GM12878 (cell line): ENCODE measurements at regions not wholly inside any gene's neighbourhood (a gene's known extent, or its start where the extent isn't known, plus 50 kb on each side); places are given as distances from the start of the nearest gene placed in this dataset.

Source experiments
- ATAC-seq: fragments of 200-7000 bp; cut with Tn5 transposase; 3 replicates; pipeline ENCODE4 v1.9.1; 2020; ENCODE audit warnings: mild to moderate bottlenecking, moderate library complexity
- BruUV-seq: library from RNA; stranded (reverse); fragments of 400-500 nt; replicated peaks from 2 replicates; lab custom pipeline; 2021; lab: Mats Ljungman, UMichigan
- CTCF ChIA-PET: fragments of 300-600 bp; sonication (Branson Sonifier 250); formaldehyde crosslinking; extraction: SDS; loops from one replicate; lab custom pipeline; 2021; ENCODE audit warnings: inconsistent platforms; lab: Yijun Ruan, JAX
- POLR2A ChIA-PET: fragments of 350-600 bp; formaldehyde crosslinking; extraction: SDS; loops from one replicate; lab custom pipeline; 2021; ENCODE audit warnings: inconsistent platforms; lab: Charles Lee
- RAD21 ChIA-PET: fragments of 300-600 bp; sonication (Branson Sonifier 250); formaldehyde crosslinking; loops from one replicate; lab custom pipeline; 2023; ENCODE audit warnings: antibody characterized with exemption; ENCODE audit not compliant: unreplicated experiment; lab: Charles Lee
- SMC1A ChIA-PET: fragments of 300-600 bp; sonication (Branson Sonifier 250); formaldehyde crosslinking; loops from one replicate; lab custom pipeline; 2023; ENCODE audit not compliant: unreplicated experiment, uncharacterized antibody; lab: Charles Lee
- DNase-seq: peaks from one replicate; pipeline ENCODE4 v3.0.0-alpha.2; 2011; ENCODE audit warnings: low read depth, low spot score
- FAIRE-seq: peaks from 3 replicates; lab custom pipeline; 2011; peaks lifted over from hg19 to GRCh38; lab: Jason Lieb, UNC
- H2AFZ ChIP-seq: 2 replicates; pipeline ENCODE4 v1.6.0; 2011; ENCODE audit warnings: low read depth, low read length, control low read depth; ENCODE audit not compliant: control insufficient read depth
- H3K27ac ChIP-seq: 2 replicates; pipeline ENCODE4 v1.5.1; 2011; ENCODE audit warnings: control low read depth; ENCODE audit not compliant: control insufficient read depth, insufficient read depth
- H3K27me3 ChIP-seq, 2 experiments: replicated peaks in 1 of 2; 2 replicates each; pipeline versions ENCODE4 v1.6.0 to v1.6.1; 2011; ENCODE audit warnings: low read length in 1 of 2; ENCODE audit not compliant: control insufficient read depth in 2 of 2, insufficient read depth in 2 of 2
- H3K36me3 ChIP-seq, 2 experiments: 2 replicates each; pipeline ENCODE4 v1.5.1; 2011; ENCODE audit warnings: low read length in 1 of 2; ENCODE audit not compliant: control insufficient read depth in 2 of 2, insufficient read depth in 2 of 2
- H3K4me1 ChIP-seq: 2 replicates; pipeline ENCODE4 v1.6.1; 2011; ENCODE audit warnings: mild to moderate bottlenecking, low read length, moderate library complexity, mixed read lengths; ENCODE audit not compliant: control insufficient read depth, insufficient read depth
- H3K4me2 ChIP-seq: 2 replicates; pipeline ENCODE4 v1.6.0; 2011; ENCODE audit warnings: control low read depth; ENCODE audit not compliant: control insufficient read depth, insufficient read depth
- H3K4me3 ChIP-seq: fragments of 200-600 bp; sonication (generic); 2 replicates; pipeline ENCODE4 v1.5.1; 2016
- H3K79me2 ChIP-seq: 2 replicates; pipeline ENCODE4 v1.6.0; 2011; ENCODE audit warnings: low read length; ENCODE audit not compliant: control insufficient read depth, insufficient read depth
- H3K9ac ChIP-seq: 2 replicates; pipeline ENCODE4 v1.8.0; 2011; ENCODE audit warnings: low read length, control low read depth, mixed read lengths; ENCODE audit not compliant: control insufficient read depth, insufficient read depth
- H3K9me3 ChIP-seq: replicated peaks from 3 replicates; pipeline ENCODE4 v1.5.1; 2011; ENCODE audit warnings: mild to moderate bottlenecking, low read length; ENCODE audit not compliant: control insufficient read depth, insufficient read depth
- H4K20me1 ChIP-seq: 2 replicates; pipeline ENCODE4 v1.6.0; 2011; ENCODE audit not compliant: control insufficient read depth, insufficient read depth
- ASH2L ChIP-seq: fragments of 300-600, 200-600 bp; sonication (generic); IDR thresholded peaks from 2 replicates; pipeline ENCODE4 v1.6.1; 2017; ENCODE audit warnings: low read depth, mild to moderate bottlenecking, borderline replicate concordance
- CHD1 ChIP-seq: IDR thresholded peaks from 2 replicates; pipeline ENCODE4 v1.6.1; 2012; ENCODE audit warnings: low read depth, low read length, improper control_type of control experiment
- MLLT1 ChIP-seq: fragments of 450-650 bp; IDR thresholded peaks from 2 replicates; pipeline ENCODE4 v1.6.1; 2016; ENCODE audit warnings: mild to moderate bottlenecking
- NFYA ChIP-seq: IDR thresholded peaks from 2 replicates; pipeline ENCODE4 v1.6.1; 2011; ENCODE audit warnings: low read depth, mild to moderate bottlenecking, low read length, improper control_type of control experiment, borderline replicate concordance
- SP1 ChIP-seq: IDR thresholded peaks from one replicate; pipeline ENCODE4 v1.6.1; 2011; ENCODE audit warnings: low read depth, low read length
- TCF7 ChIP-seq: IDR thresholded peaks from 2 replicates; pipeline ENCODE4 v1.6.1; 2014; ENCODE audit warnings: antibody characterized with exemption, borderline replicate concordance
- ZNF274 ChIP-seq: IDR thresholded peaks from one replicate; pipeline ENCODE4 v1.8.0; 2011; ENCODE audit not compliant: insufficient read length, insufficient read depth
- WGBS: methylation state at CpG from one replicate; pipeline ENCODE4 v1.1.6; 2016; ENCODE audit warnings: low lambda C conversion rate; ENCODE audit not compliant: insufficient replicate concordance, insufficient coverage; ENCODE audit errors: missing lambda C conversion rate; 5-methylcytosine and 5-hydroxymethylcytosine counted together
- in situ Hi-C: fragments of 300-500 bp; cut with MboI; formaldehyde crosslinking; loops from 9 replicates; pipeline ENCODE4 v1.14.3; 2018; ENCODE audit warnings: mixed read lengths
- intact Hi-C: fragments of 100-400 bp; cut with micrococcal nuclease; formaldehyde crosslinking; loops from one replicate; pipeline ENCODE4 v1.14.2; 2022; ENCODE audit not compliant: unreplicated experiment

- WGBS, result 48% methylated on average over 2 of the region's 2 CpGs
- BruUV-seq, result no TSS peak
- Histone ChIP-seq H3K36me3 (no peaks in the 10 kb centered on the region), H3K4me2 (no peak overlapping the region), H3K27me3 (no peaks in the 10 kb centered on the region), H2AFZ (no peak overlapping the region), H3K79me2 (no peaks in the 10 kb centered on the region), H3K9ac (no peak overlapping the region), H3K4me3 (no peak overlapping the region), H4K20me1 (no peaks in the 10 kb centered on the region)
- ChIA-PET RAD21 (no interaction called here), POLR2A (no interaction called here), CTCF (no interaction called here), SMC1A (interaction anchor here (1.1 to 2.3 kb wide), 4 partner anchors 18 to 69 kb away, joined by 3 to 6 read pairs (median 4); no protein-coding TSS in a partner anchor)
- in situ Hi-C loops (no loop called here), intact Hi-C loops (no loop called here)
- FAIRE-seq (no peak), DNase-seq (no peak)
- TF ChIP-seq NFYA (no peak), TCF7 (no peak), MLLT1 (no peak), ZNF274 (no peak), SP1 (no peak), ASH2L (no peak), CHD1 (no peak)
- TF ChIP-seq, all 136 proteins: peak for 0
- Histone ChIP-seq H3K27ac (no peak overlapping the region), H3K4me1 (peaks cover 5% of the 10 kb centered on the region), H3K9me3 (no peaks in the 10 kb centered on the region)
- ATAC-seq, result no peak
Observed at GRCh38 chr6:134432036-134432435, 114.1 kb upstream of the SGK1 start.
